SJSA1 (cell line): ENCODE measurements at regions not wholly inside any gene's neighbourhood (a gene's known extent, or its start where the extent isn't known, plus 50 kb on each side); places are given as distances from the start of the nearest gene placed in this dataset.
"Not testable (repeated sequence)": the region's sequence is repeated elsewhere in the genome, so short reads cannot be mapped to it uniquely, and the experiment has no call there.

Experiments used
- DNase-seq, 2 experiments: peaks; one replicate each; pipeline ENCODE4 v3.0.0-alpha.2; 2015 to 2020; ENCODE audit warnings: low spot score in 2 of 2, low read depth in 1 of 2
- H3K27ac ChIP-seq: fragments of 250-450 bp; sonication (Bioruptor Pico); 2 replicates; pipeline ENCODE4 v1.5.1; 2020; ENCODE audit warnings: mild to moderate bottlenecking, moderate library complexity
- H3K27me3 ChIP-seq: fragments of 250-450 bp; sonication (Bioruptor Pico); replicated peaks from 2 replicates; pipeline ENCODE4 v1.5.1; 2020; ENCODE audit warnings: mild to moderate bottlenecking, moderate library complexity
- H3K36me3 ChIP-seq: fragments of 250-450 bp; sonication (Bioruptor Pico); 2 replicates; pipeline ENCODE4 v1.5.1; 2020; ENCODE audit warnings: mild to moderate bottlenecking
- H3K4me1 ChIP-seq: fragments of 250-450 bp; sonication (Bioruptor Pico); replicated peaks from 2 replicates; pipeline ENCODE4 v1.6.1; 2021; ENCODE audit warnings: mild to moderate bottlenecking
- H3K4me3 ChIP-seq: fragments of 250-450 bp; sonication (Bioruptor Pico); 2 replicates; pipeline ENCODE4 v1.5.1; 2020; ENCODE audit warnings: mild to moderate bottlenecking
- H3K9me3 ChIP-seq: fragments of 250-450 bp; sonication (Bioruptor Pico); replicated peaks from 2 replicates; pipeline ENCODE4 v1.5.1; 2020; ENCODE audit warnings: mild to moderate bottlenecking

GRCh38 chr6:68024570-68025269 lies 610.4 kb upstream of the ADGRB3 start:
- no peak for DNase-seq
- Histone ChIP-seq H3K27ac (no peak overlapping the region), H3K4me1 (no peaks in the 10 kb centered on the region), H3K36me3 (no peaks in the 10 kb centered on the region), H3K27me3 (no peaks in the 10 kb centered on the region), H3K9me3 (peaks cover 4% of the 10 kb centered on the region; the same call in 1 of the 2 replicates), H3K4me3 (no peak overlapping the region)

GRCh38 chr6:68022968-68023367 lies 612.1 kb upstream of the ADGRB3 start:
- not testable (repeated sequence) for H3K36me3 ChIP-seq, H3K27me3 ChIP-seq, H3K4me3 ChIP-seq, H3K27ac ChIP-seq, H3K9me3 ChIP-seq, DNase-seq, H3K4me1 ChIP-seq

- H3K4me3 ChIP-seq, result no peak overlapping the region
- no peaks in the 10 kb centered on the region for H3K36me3 ChIP-seq
- no peak for DNase-seq
- no peaks in the 10 kb centered on the region for H3K4me1 ChIP-seq
- no peaks in the 10 kb centered on the region for H3K27me3 ChIP-seq
- peaks cover 2% of the 10 kb centered on the region; the same call in 1 of the 2 replicates for H3K9me3 ChIP-seq
- H3K27ac ChIP-seq, result no peak overlapping the region
These were observed 621.1 kb upstream of the ADGRB3 start for GRCh38 chr6:68013780-68014515.

- no peak overlapping the region for H3K4me3 ChIP-seq
- no peaks in the 10 kb centered on the region for H3K27me3 ChIP-seq
- no peak for DNase-seq
- no peaks in the 10 kb centered on the region for H3K4me1 ChIP-seq
- H3K9me3 ChIP-seq, result peaks cover 2% of the 10 kb centered on the region; the same call in 1 of the 2 replicates
- no peaks in the 10 kb centered on the region for H3K36me3 ChIP-seq
- H3K27ac ChIP-seq, result no peak overlapping the region
These were observed 622.3 kb upstream of the ADGRB3 start for GRCh38 chr6:68012822-68013221.

GRCh38 chr6:68010936-68011335 lies 624.1 kb upstream of the ADGRB3 start:
- no peak overlapping the region for H3K4me3 ChIP-seq
- no peaks in the 10 kb centered on the region for H3K4me1 ChIP-seq
- DNase-seq, result no peak
- no peak overlapping the region for H3K27ac ChIP-seq
- peaks cover 2% of the 10 kb centered on the region; the same call in 1 of the 2 replicates for H3K9me3 ChIP-seq
- H3K27me3 ChIP-seq, result no peaks in the 10 kb centered on the region
- H3K36me3 ChIP-seq, result no peaks in the 10 kb centered on the region

GRCh38 chr6:68008445-68008844 lies 626.6 kb upstream of the ADGRB3 start:
- Histone ChIP-seq H3K4me1 (no peaks in the 10 kb centered on the region), H3K36me3 (no peaks in the 10 kb centered on the region), H3K4me3 (no peak overlapping the region), H3K9me3 (no peaks in the 10 kb centered on the region; the same call in 1 of the 2 replicates), H3K27ac (no peak overlapping the region), H3K27me3 (no peaks in the 10 kb centered on the region)
- DNase-seq, result no peak

- DNase-seq, result no peak
- H3K27ac ChIP-seq, result no peak overlapping the region
- no peaks in the 10 kb centered on the region for H3K4me1 ChIP-seq
- no peaks in the 10 kb centered on the region for H3K27me3 ChIP-seq
- no peaks in the 10 kb centered on the region for H3K36me3 ChIP-seq
- H3K9me3 ChIP-seq, result peaks cover under 1% of the 10 kb centered on the region; the same call in 1 of the 2 replicates
- H3K4me3 ChIP-seq, result no peak overlapping the region
These were observed 627.4 kb upstream of the ADGRB3 start for GRCh38 chr6:68007717-68008116.

GRCh38 chr6:67986694-67987232 lies 648.3 kb upstream of the ADGRB3 start:
- no peak for DNase-seq
- Histone ChIP-seq H3K27ac (no peak overlapping the region), H3K4me1 (no peaks in the 10 kb centered on the region), H3K27me3 (no peaks in the 10 kb centered on the region), H3K9me3 (no peaks in the 10 kb centered on the region), H3K36me3 (no peaks in the 10 kb centered on the region), H3K4me3 (no peak overlapping the region)

- Histone ChIP-seq H3K27ac (no peak overlapping the region), H3K9me3 (0 out of 2 replicates have a peak, but pooled peaks cover 6% of the 10 kb centered on the region), H3K4me3 (no peak overlapping the region), H3K36me3 (no peaks in the 10 kb centered on the region), H3K4me1 (no peaks in the 10 kb centered on the region), H3K27me3 (no peaks in the 10 kb centered on the region)
- DNase-seq, result no peak
These were observed 658.6 kb upstream of the ADGRB3 start for GRCh38 chr6:67976486-67976885.

- no peak for DNase-seq
- H3K4me3 ChIP-seq, result no peak overlapping the region
- no peaks in the 10 kb centered on the region for H3K27me3 ChIP-seq
- H3K9me3 ChIP-seq, result 0 out of 2 replicates have a peak, but pooled peaks cover 6% of the 10 kb centered on the region
- H3K36me3 ChIP-seq, result no peaks in the 10 kb centered on the region
- no peaks in the 10 kb centered on the region for H3K4me1 ChIP-seq
- no peak overlapping the region for H3K27ac ChIP-seq
These were observed 660.2 kb upstream of the ADGRB3 start for GRCh38 chr6:67974931-67975330.

GRCh38 chr6:67971812-67972211 lies 663.3 kb upstream of the ADGRB3 start:
- no peaks in the 10 kb centered on the region for H3K4me1 ChIP-seq
- H3K36me3 ChIP-seq, result no peaks in the 10 kb centered on the region
- H3K9me3 ChIP-seq, result peaks cover 4% of the 10 kb centered on the region; the same call in 1 of the 2 replicates
- DNase-seq, result no peak
- no peak overlapping the region for H3K27ac ChIP-seq
- no peak overlapping the region for H3K4me3 ChIP-seq
- H3K27me3 ChIP-seq, result no peaks in the 10 kb centered on the region

- Histone ChIP-seq H3K27ac (no peak overlapping the region), H3K4me3 (no peak overlapping the region), H3K36me3 (no peaks in the 10 kb centered on the region), H3K9me3 (peaks cover 8% of the 10 kb centered on the region; the same call in 1 of the 2 replicates), H3K4me1 (no peaks in the 10 kb centered on the region), H3K27me3 (no peaks in the 10 kb centered on the region)
- DNase-seq, result no peak
These were observed 668.3 kb upstream of the ADGRB3 start for GRCh38 chr6:67966830-67967229.

- DNase-seq, result no peak
- no peaks in the 10 kb centered on the region for H3K4me1 ChIP-seq
- H3K36me3 ChIP-seq, result no peaks in the 10 kb centered on the region
- no peaks in the 10 kb centered on the region for H3K27me3 ChIP-seq
- peaks cover 7% of the 10 kb centered on the region; the same call in 1 of the 2 replicates for H3K9me3 ChIP-seq
- no peak overlapping the region for H3K4me3 ChIP-seq
- no peak overlapping the region for H3K27ac ChIP-seq
These were observed 678.7 kb upstream of the ADGRB3 start for GRCh38 chr6:67956352-67956751.

- no peak for DNase-seq
These were observed 682.1 kb upstream of the ADGRB3 start for GRCh38 chr6:67952948-67953347.

More at GRCh38 chr6:67952948-67953347, 682.1 kb upstream of the ADGRB3 start:
- H3K4me3 ChIP-seq, result no peak overlapping the region
- H3K36me3 ChIP-seq, result no peaks in the 10 kb centered on the region
- no peak overlapping the region for H3K27ac ChIP-seq
- H3K9me3 ChIP-seq, result peaks cover 7% of the 10 kb centered on the region; the same call in 1 of the 2 replicates
- H3K27me3 ChIP-seq, result no peaks in the 10 kb centered on the region
- no peaks in the 10 kb centered on the region for H3K4me1 ChIP-seq
